B cell (primary cell): ENCODE measurements at regions not wholly inside any gene's neighbourhood (a gene's known extent, or its start where the extent isn't known, plus 50 kb on each side); places are given as distances from the start of the nearest gene placed in this dataset.

Experiments used
- ATAC-seq: fragments of 200-7000 bp; cut with Tn5 transposase; one replicate; pipeline ENCODE4 v1.10.0; 2021; ENCODE audit warnings: low read depth, mild to moderate bottlenecking, moderate number of reproducible peaks, moderate library complexity
- CTCF ChIA-PET: fragments of 350-600 bp; sonication (Branson Sonifier 250); formaldehyde crosslinking; loops from one replicate; lab custom pipeline; 2021; ENCODE audit warnings: antibody characterized with exemption, inconsistent platforms; lab: Charles Lee
- POLR2A ChIA-PET: fragments of 350-600 bp; sonication (Branson Sonifier 250); formaldehyde crosslinking; loops from one replicate; lab custom pipeline; 2021; ENCODE audit warnings: antibody characterized with exemption; lab: Charles Lee
- DNase-seq: peaks from one replicate; pipeline ENCODE4 v3.0.0; 2013
- H2AFZ ChIP-seq: 2 replicates; pipeline ENCODE4 v1.6.1; 2012; ENCODE audit warnings: mild to moderate bottlenecking, low read depth, low read length; ENCODE audit not compliant: insufficient read depth, poor library complexity, severe bottlenecking
- H3K27ac ChIP-seq, 2 donors: 1 replicate in 1 of 2; 2 replicates in 1 of 2; pipeline ENCODE4 v1.5.1; 2012 to 2013; ENCODE audit warnings: low read length in 2 of 2, mild to moderate bottlenecking in 2 of 2, moderate library complexity in 1 of 2
- H3K27me3 ChIP-seq, 4 experiments: fragments of 200-600 bp in 1 of 4; sonication (generic) in 1 of 4; replicated peaks in 1 of 4; 1 replicate in 2 of 4; 2 replicates in 2 of 4; pipeline versions ENCODE4 v1.6.1 to v1.7.0; 2013 to 2016; ENCODE audit warnings: low read length in 3 of 4, mild to moderate bottlenecking in 2 of 4, mixed read lengths in 1 of 4, moderate library complexity in 1 of 4; ENCODE audit not compliant: insufficient read depth in 4 of 4, control insufficient read depth in 3 of 4; ENCODE audit errors: control extremely low read depth in 1 of 4
- H3K36me3 ChIP-seq, 2 experiments: replicated peaks in 1 of 2; 1 replicate in 1 of 2; 2 replicates in 1 of 2; pipeline versions ENCODE4 v1.6.1 to v1.7.1; 2013; ENCODE audit warnings: low read length in 1 of 2; ENCODE audit not compliant: insufficient read depth in 2 of 2, control insufficient read depth in 1 of 2; ENCODE audit errors: control extremely low read depth in 1 of 2, extremely low read depth in 1 of 2
- H3K4me1 ChIP-seq, 2 donors: fragments of 200-600 bp in 1 of 2; sonication (generic) in 1 of 2; 1 replicate in 1 of 2; 2 replicates in 1 of 2; pipeline versions ENCODE4 v1.5.1 to v1.6.1; 2013 to 2017; ENCODE audit warnings: low read length in 2 of 2; ENCODE audit not compliant: control insufficient read depth in 2 of 2, insufficient read depth in 2 of 2
- H3K4me2 ChIP-seq: replicated peaks from 2 replicates; pipeline ENCODE3; 2012; ENCODE audit warnings: mild to moderate bottlenecking, low read depth, low read length; ENCODE audit not compliant: poor library complexity, severe bottlenecking
- H3K4me3 ChIP-seq, 5 experiments: fragments of 200-600 bp in 1 of 5; sonication (generic) in 1 of 5; 1 replicate in 3 of 5; 2 replicates in 2 of 5; pipeline versions ENCODE4 v1.5.1 to v1.7.0; 2011 to 2016; ENCODE audit warnings: low read length in 4 of 5, mild to moderate bottlenecking in 4 of 5, low read depth in 2 of 5, control low read depth in 1 of 5, moderate library complexity in 1 of 5; ENCODE audit not compliant: insufficient read depth in 1 of 5; ENCODE audit errors: control extremely low read depth in 1 of 5, extremely low read depth in 1 of 5
- H3K79me2 ChIP-seq: fragments of 200-600 bp; sonication (generic); one replicate; pipeline ENCODE4 v1.6.0; 2016; ENCODE audit warnings: low read length; ENCODE audit not compliant: control insufficient read depth, insufficient read depth
- H3K9ac ChIP-seq: fragments of 200-600 bp; sonication (generic); 2 replicates; pipeline ENCODE4 v1.6.1; 2017; ENCODE audit warnings: mild to moderate bottlenecking, low read length, moderate library complexity
- H3K9me3 ChIP-seq, 3 donors: one replicate each; pipeline versions ENCODE4 v1.6.1 to v1.7.1; 2013; ENCODE audit warnings: low read length in 2 of 3; ENCODE audit not compliant: control insufficient read depth in 2 of 3, insufficient read depth in 1 of 3; ENCODE audit errors: control extremely low read depth in 1 of 3
- H4K20me1 ChIP-seq: 2 replicates; pipeline ENCODE4 v1.6.0; 2012; ENCODE audit warnings: mild to moderate bottlenecking, low read length; ENCODE audit not compliant: insufficient read depth, control insufficient read depth, poor library complexity, severe bottlenecking
- H3K27ac Mint-ChIP-seq: one replicate; pipeline ENCODE4 v1.8.0; 2021; ENCODE audit warnings: mixed read lengths
- H3K27me3 Mint-ChIP-seq: one replicate; pipeline ENCODE4 v1.8.0; 2021; ENCODE audit warnings: mixed read lengths
- H3K4me1 Mint-ChIP-seq: one replicate; pipeline ENCODE4 v1.8.0; 2021; ENCODE audit warnings: mixed read lengths
- H3K4me3 Mint-ChIP-seq: one replicate; pipeline ENCODE4 v1.8.0; 2021; ENCODE audit warnings: mixed read lengths
- H3K9me3 Mint-ChIP-seq: one replicate; pipeline ENCODE4 v1.8.0; 2022; ENCODE audit warnings: mixed read lengths; ENCODE audit not compliant: insufficient read depth
- CTCF ChIP-seq: fragments of 200-600 bp; IDR thresholded peaks from one replicate; pipeline ENCODE4 v1.8.0; 2022; ENCODE audit warnings: antibody characterized with exemption, mild to moderate bottlenecking
- EZH2 ChIP-seq: IDR thresholded peaks from 2 replicates; pipeline ENCODE4 v1.6.1; 2012; ENCODE audit warnings: borderline replicate concordance, low read depth, mild to moderate bottlenecking, moderate library complexity, low read length; ENCODE audit not compliant: insufficient read depth, poor library complexity, severe bottlenecking
- WGBS: methylation state at CpG from one replicate; pipeline ENCODE4 v1.1.5; 2013; ENCODE audit warnings: missing lambda C conversion rate; ENCODE audit not compliant: insufficient coverage; 5-methylcytosine and 5-hydroxymethylcytosine counted together
- intact Hi-C: fragments of 100-400 bp; cut with micrococcal nuclease; formaldehyde crosslinking; loops from one replicate; pipeline ENCODE4 v1.10.0; 2022

GRCh38 chr13:110794209-110794608 lies 80.7 kb downstream of the ING1 start:
- POLR2A ChIA-PET, result no interaction called here
- Histone ChIP-seq H3K4me2 (no peak overlapping the region), H3K4me3 (no peak overlapping the region), H3K36me3 (no peaks in the 10 kb centered on the region), H3K79me2 (no peaks in the 10 kb centered on the region), H3K9ac (no peak overlapping the region), H4K20me1 (no peaks in the 10 kb centered on the region), H2AFZ (no peak overlapping the region), H3K9me3 (peaks cover 2 to 38% (median 38%) of the 10 kb centered on the region in 3 donors), H3K27ac (no peak overlapping the region), H3K4me1 (no peaks in the 10 kb centered on the region), H3K27me3 (peaks cover 0 to 32% (median 6%) of the 10 kb centered on the region in 4 experiments)
- WGBS, result 80% methylated on average over 7 of the region's 7 CpGs
- H3K4me1 Mint-ChIP-seq, result no peaks in the 10 kb centered on the region
- no peak overlapping the region for H3K27ac Mint-ChIP-seq
- CTCF ChIA-PET, result interaction anchor here (1.1 kb wide), 1 partner anchor 24 kb away, joined by 4 read pairs; no protein-coding TSS in a partner anchor
- no peak for ATAC-seq
- peaks cover 16% of the 10 kb centered on the region for H3K9me3 Mint-ChIP-seq
- peaks cover 27% of the 10 kb centered on the region for H3K27me3 Mint-ChIP-seq
- DNase-seq, result no peak
- TF ChIP-seq EZH2, result no peak
- TF ChIP-seq CTCF, result no peak
- intact Hi-C loops, result no loop called here
- H3K4me3 Mint-ChIP-seq, result no peak overlapping the region

GRCh38 chr13:110797230-110797877 lies 83.9 kb downstream of the ING1 start:
- H3K4me1 Mint-ChIP-seq, result peaks cover 3% of the 10 kb centered on the region
- ATAC-seq, result no peak
- peaks cover 2% of the 10 kb centered on the region for H3K9me3 Mint-ChIP-seq
- no peak overlapping the region for H3K4me3 Mint-ChIP-seq
- POLR2A ChIA-PET, result no interaction called here
- no peak for DNase-seq
- peaks cover 49% of the 10 kb centered on the region for H3K27me3 Mint-ChIP-seq
- CTCF ChIA-PET, result no interaction called here
- H3K36me3 ChIP-seq, result no peaks in the 10 kb centered on the region
- no peaks in the 10 kb centered on the region for H4K20me1 ChIP-seq
- H3K9me3 ChIP-seq, result peaks cover 0 to 28% (median 18%) of the 10 kb centered on the region in 3 donors
- no peak overlapping the region for H3K27ac Mint-ChIP-seq
- H3K79me2 ChIP-seq, result no peaks in the 10 kb centered on the region
- no peak overlapping the region for H3K4me2 ChIP-seq
- 68% methylated on average over 6 of the region's 9 CpGs for WGBS
- H2AFZ ChIP-seq, result no peak overlapping the region
- intact Hi-C loops, result no loop called here
- no peak for TF ChIP-seq EZH2
- no peak for TF ChIP-seq CTCF
- H3K27ac ChIP-seq, result no peak overlapping the region
- H3K4me3 ChIP-seq, result no peak overlapping the region
- no peaks in the 10 kb centered on the region for H3K4me1 ChIP-seq
- H3K9ac ChIP-seq, result no peak overlapping the region
- peaks cover 0 to 55% (median 15%) of the 10 kb centered on the region in 4 experiments for H3K27me3 ChIP-seq
